Uterus (tissue), 2 donors: ENCODE measurements at regions not wholly inside any gene's neighbourhood (a gene's known extent, or its start where the extent isn't known, plus 50 kb on each side); places are given as distances from the start of the nearest gene placed in this dataset.

Source experiments
- CTCF ChIP-seq, 4 experiments: fragments of 200-600 bp in 2 of 4; fragments of 450-650 bp in 2 of 4; sonication (generic) in 2 of 4; IDR thresholded peaks; one replicate each; pipeline ENCODE4 v1.5.1; 2016 to 2019; ENCODE audit warnings: antibody characterized with exemption in 4 of 4, mild to moderate bottlenecking in 2 of 4, moderate library complexity in 1 of 4
- POLR2A ChIP-seq, 2 donors: fragments of 450-650 bp; IDR thresholded peaks; one replicate each; pipeline ENCODE4 v1.6.1; 2016; ENCODE audit warnings: antibody characterized with exemption in 2 of 2, mild to moderate bottlenecking in 1 of 2, moderate library complexity in 1 of 2

DNA sequence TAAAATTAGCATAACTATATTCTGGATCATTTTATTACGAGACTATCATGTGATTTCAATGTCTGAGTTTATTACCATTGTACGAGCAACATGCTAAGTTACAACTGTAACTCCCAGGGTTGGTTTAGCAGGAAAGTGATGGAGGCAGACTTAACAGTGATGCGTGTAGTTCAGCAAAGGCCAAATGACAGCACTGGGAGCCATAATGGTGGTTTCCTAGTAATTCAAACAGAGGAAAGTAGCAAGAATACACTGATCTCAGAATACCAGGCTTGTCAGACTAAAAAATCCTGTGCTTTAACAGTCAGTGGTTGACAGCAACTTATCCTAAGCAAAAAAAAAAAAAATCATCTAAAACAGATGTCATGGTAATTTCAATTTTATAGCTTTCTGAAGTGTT is 229.6 kb downstream of the KLF12 start:
- TF ChIP-seq CTCF (IDR thresholded peaks at IDR 0.05) (no peak), POLR2A (IDR thresholded peaks at IDR 0.05) (no peak)
